ENCODE measurements at regions not wholly inside any gene's neighbourhood (a gene's known extent, or its start where the extent isn't known, plus 50 kb on each side); places are given as distances from the start of the nearest gene placed in this dataset.
A peak's percentile ranks its signal among the peaks of the same experiment; 100 is the strongest.

DNA sequence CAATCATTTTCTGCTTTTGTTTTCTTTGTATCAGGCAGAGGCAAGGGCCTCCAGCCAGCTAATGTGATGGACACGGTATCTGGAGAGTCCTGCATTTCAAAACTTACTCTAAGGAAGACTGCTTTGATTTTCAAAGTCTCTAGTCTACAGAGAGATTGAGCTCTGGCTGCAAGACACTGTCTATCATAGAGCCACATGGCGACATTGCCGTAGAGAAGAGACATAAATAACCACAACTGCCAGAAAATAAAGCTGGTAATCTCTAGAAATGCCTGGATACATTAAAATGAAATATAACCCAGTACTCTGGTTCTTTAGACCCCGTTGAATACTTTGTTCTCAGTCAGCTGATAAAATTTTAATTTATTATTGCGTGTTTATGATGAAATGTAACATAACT, 90.8 kb downstream of the OTUD1 start:
- TF ChIP-seq, protein P1, sequence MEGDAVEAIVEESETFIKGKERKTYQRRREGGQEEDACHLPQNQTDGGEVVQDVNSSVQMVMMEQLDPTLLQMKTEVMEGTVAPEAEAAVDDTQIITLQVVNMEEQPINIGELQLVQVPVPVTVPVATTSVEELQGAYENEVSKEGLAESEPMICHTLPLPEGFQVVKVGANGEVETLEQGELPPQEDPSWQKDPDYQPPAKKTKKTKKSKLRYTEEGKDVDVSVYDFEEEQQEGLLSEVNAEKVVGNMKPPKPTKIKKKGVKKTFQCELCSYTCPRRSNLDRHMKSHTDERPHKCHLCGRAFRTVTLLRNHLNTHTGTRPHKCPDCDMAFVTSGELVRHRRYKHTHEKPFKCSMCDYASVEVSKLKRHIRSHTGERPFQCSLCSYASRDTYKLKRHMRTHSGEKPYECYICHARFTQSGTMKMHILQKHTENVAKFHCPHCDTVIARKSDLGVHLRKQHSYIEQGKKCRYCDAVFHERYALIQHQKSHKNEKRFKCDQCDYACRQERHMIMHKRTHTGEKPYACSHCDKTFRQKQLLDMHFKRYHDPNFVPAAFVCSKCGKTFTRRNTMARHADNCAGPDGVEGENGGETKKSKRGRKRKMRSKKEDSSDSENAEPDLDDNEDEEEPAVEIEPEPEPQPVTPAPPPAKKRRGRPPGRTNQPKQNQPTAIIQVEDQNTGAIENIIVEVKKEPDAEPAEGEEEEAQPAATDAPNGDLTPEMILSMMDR (conservative IDR thresholded peaks at IDR 0.05; ENCODE audit: control insufficient read depth, insufficient read depth, low read depth, low read length): no peak
- H3K4me3 ChIP-seq (ENCODE audit: control insufficient read depth, low read depth, low read length): no peak overlapping the region
- DNase-seq (ENCODE audit: low read depth): no peak

GRCh38 chr10:23530079-23530478, 91.2 kb downstream of the OTUD1 start:
- H3K4me3 ChIP-seq (ENCODE audit: control insufficient read depth, low read depth, low read length): no peak overlapping the region
- peak; percentile 38 for DNase-seq (ENCODE audit: low read depth)
- TF ChIP-seq, protein P1 (conservative IDR thresholded peaks at IDR 0.05; ENCODE audit: control insufficient read depth, insufficient read depth, low read depth, low read length): peak; percentile 38

DNA sequence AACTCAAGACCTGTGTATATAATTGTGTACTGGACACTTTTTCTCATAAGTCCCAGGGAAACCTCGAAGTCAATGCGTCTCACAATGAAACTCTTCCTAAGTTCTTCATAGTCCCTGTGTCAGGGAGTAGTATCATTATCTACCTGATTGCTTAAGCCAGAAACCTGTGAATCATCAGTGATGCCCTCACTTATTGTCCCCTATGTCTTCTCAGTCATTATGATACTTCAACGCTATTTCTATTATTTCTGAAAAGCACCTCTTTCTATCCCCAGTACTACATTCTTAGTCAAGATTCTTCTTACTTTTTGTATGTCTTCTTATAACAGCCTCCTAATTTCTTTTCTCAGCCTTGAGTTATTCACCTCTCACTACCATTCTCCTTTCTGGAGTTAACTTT, 94.3 kb downstream of the OTUD1 start:
- no peak overlapping the region for H3K4me3 ChIP-seq (ENCODE audit: control insufficient read depth, low read depth, low read length)
- no peak for DNase-seq (ENCODE audit: low read depth)
- TF ChIP-seq, protein P1 (conservative IDR thresholded peaks at IDR 0.05; ENCODE audit: control insufficient read depth, insufficient read depth, low read depth, low read length): no peak

DNA sequence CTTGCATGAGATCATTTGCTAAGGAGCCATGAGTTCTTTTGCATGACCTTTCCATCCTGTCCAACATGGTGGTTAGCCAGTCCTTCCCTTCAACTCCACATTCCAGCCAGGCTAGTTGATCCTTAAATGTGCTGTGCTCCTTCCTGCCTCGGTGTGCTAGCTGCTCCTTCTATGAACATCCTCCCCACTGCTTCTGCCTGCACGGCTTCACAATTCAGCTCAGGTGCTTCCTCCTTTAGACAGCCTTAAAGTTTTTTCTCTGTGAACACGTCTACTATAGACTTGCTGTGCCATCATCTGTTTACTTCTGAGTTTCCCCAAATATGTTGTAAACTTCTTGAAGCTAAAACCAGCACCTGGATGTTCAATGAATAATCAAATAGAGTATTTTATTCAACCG, 95.5 kb downstream of the OTUD1 start:
- no peak overlapping the region for H3K4me3 ChIP-seq (ENCODE audit: control insufficient read depth, low read depth, low read length)
- TF ChIP-seq, protein P1 (conservative IDR thresholded peaks at IDR 0.05; ENCODE audit: control insufficient read depth, insufficient read depth, low read depth, low read length): no peak
- DNase-seq (ENCODE audit: low read depth): no peak

- no peak overlapping the region for H3K4me3 ChIP-seq (ENCODE audit: control insufficient read depth, low read depth, low read length)
- TF ChIP-seq, protein P1 (conservative IDR thresholded peaks at IDR 0.05; ENCODE audit: control insufficient read depth, insufficient read depth, low read depth, low read length): no peak
- no peak for DNase-seq (ENCODE audit: low read depth)
Measured at GRCh38 chr10:23534761-23535160, 95.9 kb downstream of the OTUD1 start.

GRCh38 chr10:23535381-23535780, 96.5 kb downstream of the OTUD1 start:
- no peak for DNase-seq (ENCODE audit: low read depth)
- H3K4me3 ChIP-seq (ENCODE audit: control insufficient read depth, low read depth, low read length): no peak overlapping the region
- TF ChIP-seq, protein P1 (conservative IDR thresholded peaks at IDR 0.05; ENCODE audit: control insufficient read depth, insufficient read depth, low read depth, low read length): peak; percentile 40

- TF ChIP-seq, protein P1 (conservative IDR thresholded peaks at IDR 0.05; ENCODE audit: control insufficient read depth, insufficient read depth, low read depth, low read length): no peak
- no peak overlapping the region for H3K4me3 ChIP-seq (ENCODE audit: control insufficient read depth, low read depth, low read length)
- no peak for DNase-seq (ENCODE audit: low read depth)
Measured at GRCh38 chr10:23538968-23539367, 100.1 kb downstream of the OTUD1 start.

Data from fibroblast of mammary gland (primary cell).